GM21619 (cell line): ENCODE measurements at regions not wholly inside any gene's neighbourhood (a gene's known extent, or its start where the extent isn't known, plus 50 kb on each side); places are given as distances from the start of the nearest gene placed in this dataset.
"Not testable (repeated sequence)": the region's sequence is repeated elsewhere in the genome, so short reads cannot be mapped to it uniquely, and the experiment has no call there.

Source experiments
- ATAC-seq: cut with Tn5 transposase; IDR thresholded peaks from one replicate; pipeline ENCODE4 v1.9.1; 2021; ENCODE audit not compliant: unreplicated experiment

DNA sequence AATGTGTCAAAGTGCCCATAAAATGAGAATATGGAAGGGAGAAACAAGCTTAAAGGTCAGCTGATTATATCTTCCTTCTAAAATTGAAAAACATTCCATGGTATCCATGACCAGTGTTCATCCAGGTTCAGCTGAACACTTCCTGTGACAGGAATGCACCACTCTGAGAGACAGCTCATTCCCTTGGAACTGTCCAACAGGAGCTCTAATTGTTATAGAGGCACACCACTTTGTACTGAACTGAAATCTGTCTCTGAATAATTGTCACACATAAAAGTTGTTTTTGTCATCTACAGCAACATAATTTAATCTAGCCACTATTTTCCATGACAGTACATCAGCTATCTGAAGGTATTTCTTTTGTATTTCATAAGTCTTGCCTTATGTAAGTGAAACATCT, 195.9 kb upstream of the ZNF804A start:
- no peak for ATAC-seq

DNA sequence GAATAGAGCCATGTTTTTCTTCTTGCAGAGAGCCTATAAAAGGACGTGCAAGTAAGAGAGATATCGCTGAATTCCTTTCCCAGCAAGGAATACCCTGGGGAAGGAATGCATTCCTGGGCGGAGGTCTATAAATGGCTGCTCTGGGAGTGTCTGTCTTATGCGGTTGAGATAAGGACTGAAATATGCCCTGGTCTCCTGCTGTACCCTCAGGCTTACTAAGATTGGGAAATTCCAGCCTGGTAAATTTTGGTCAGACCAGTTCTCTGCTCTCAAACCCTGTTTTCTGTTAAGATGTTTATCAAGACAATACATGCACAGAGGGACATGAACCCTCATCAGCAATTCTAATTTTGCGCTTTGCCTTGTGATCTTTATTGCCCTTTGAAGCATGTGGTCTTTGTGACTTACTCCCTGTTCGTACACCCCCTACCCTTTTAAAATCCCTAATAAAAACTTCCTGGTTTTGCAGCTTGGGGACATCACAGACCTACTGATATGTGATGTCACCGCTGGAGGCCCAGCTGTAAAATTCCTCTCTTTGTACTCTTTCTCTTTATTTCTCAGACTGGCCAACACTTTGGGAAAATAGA, 191.2 kb upstream of the ZNF804A start:
- ATAC-seq, result not testable (repeated sequence)

GRCh38 chr2:184410160-184410559, 188.2 kb upstream of the ZNF804A start:
- ATAC-seq, result no peak

- ATAC-seq, result no peak
These were observed 185.1 kb upstream of the ZNF804A start for GRCh38 chr2:184413221-184413620.

- ATAC-seq, result no peak
These were observed 184.6 kb upstream of the ZNF804A start for GRCh38 chr2:184413671-184414229.

- ATAC-seq, result no peak
These were observed 182.0 kb upstream of the ZNF804A start for GRCh38 chr2:184416146-184416913.

DNA sequence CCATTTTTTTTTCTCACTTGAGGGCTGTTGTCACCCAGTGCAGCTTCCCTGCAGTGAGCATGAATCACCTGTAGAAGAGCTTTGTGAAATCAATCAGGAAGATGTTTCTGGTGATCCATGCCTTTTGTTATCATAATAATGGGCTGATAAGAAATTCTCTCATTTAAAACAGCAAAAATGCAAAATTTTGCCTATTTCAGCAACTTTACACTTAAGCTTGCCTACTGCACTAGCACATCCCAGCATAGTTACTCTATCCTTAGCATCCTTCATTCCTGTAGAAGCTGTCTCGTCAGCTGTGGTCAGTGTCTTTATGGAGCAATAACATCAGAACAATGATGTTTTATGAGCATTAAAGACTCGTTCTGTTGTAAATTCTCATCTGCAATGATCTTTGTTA, 178.6 kb upstream of the ZNF804A start:
- no peak for ATAC-seq

DNA sequence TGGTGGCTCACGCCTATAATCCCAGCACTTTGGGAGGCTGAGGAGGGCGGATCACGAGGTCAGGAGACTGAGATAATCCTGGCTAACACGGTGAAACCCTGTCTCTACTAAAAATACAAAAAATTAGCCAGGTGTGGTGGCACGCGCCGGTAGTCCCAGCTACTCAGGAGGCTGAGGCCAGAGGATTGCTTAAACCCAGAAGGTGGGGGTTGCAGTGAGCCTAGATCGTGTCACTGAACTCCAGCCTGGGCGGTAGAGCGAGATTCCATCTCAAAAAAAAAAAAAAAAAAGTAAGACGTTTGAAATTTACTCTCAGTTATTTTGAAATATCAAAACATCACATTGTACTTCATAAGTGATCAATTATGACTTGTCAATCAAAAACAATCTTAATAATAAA, 176.9 kb upstream of the ZNF804A start:
- not testable (repeated sequence) for ATAC-seq

- no peak for ATAC-seq
These were observed 173.2 kb upstream of the ZNF804A start for GRCh38 chr2:184425083-184425482.

DNA sequence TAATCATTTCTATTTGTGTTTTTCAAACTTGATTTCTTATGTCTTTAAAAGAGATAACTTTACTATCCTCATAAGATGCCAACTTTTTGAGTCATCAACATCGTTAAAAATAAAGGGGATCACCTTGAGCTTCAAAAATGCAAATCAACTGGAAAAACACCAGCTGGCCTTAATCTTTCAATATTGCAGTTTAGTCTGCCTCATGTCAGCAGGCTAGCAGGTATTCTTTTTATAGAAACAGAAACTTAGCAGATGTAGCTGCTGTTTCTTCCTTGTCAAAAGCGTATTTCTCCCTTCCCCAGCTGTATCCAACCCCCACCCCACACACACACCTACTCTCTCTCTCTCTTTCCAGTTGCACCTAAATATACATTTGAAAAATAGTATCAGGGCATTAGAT, 154.1 kb upstream of the ZNF804A start:
- ATAC-seq, result peak; percentile 95

- peak; percentile 21 for ATAC-seq
These were observed 153.6 kb upstream of the ZNF804A start for GRCh38 chr2:184444623-184445223.

DNA sequence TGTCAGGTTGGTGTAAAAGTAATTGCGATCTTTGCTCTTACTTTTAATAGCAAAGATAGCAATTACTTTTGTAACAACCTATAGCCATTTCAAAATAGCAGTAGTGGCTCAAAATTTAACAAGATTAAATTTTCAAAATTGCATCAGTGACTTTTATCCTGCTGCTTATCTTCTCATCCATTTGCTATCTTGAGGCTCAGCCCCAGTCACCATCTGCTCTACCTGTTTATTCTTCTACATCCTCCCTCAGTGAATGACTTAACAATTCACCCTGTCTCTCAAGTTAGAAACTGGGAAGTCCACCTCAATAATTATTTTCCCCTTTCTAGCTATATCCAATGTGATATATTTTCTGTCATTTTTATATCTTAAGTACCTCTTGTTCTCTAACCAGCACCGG, 148.6 kb upstream of the ZNF804A start:
- no peak for ATAC-seq

GRCh38 chr2:184452907-184453306, 145.4 kb upstream of the ZNF804A start:
- ATAC-seq, result no peak

DNA sequence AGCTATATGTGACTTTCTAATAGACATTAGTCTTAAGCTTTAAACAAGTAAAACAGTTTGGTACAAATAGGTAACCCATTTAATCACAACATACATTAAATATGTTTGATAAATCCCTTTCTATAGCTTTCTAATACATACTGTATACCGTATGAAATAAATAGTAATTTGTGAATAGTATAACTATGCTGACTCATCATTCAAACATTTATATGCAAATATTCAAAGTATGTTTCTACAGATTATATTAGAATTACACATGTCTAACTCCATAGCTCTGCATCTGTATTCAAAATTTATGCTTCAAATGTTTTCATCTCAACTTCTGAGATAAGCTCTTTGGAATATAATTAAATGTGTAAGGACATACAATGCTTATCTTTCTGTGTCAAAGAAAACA, 142.7 kb upstream of the ZNF804A start:
- no peak for ATAC-seq

GRCh38 chr2:184456693-184457092, 141.6 kb upstream of the ZNF804A start:
- ATAC-seq, result not testable (repeated sequence)

DNA sequence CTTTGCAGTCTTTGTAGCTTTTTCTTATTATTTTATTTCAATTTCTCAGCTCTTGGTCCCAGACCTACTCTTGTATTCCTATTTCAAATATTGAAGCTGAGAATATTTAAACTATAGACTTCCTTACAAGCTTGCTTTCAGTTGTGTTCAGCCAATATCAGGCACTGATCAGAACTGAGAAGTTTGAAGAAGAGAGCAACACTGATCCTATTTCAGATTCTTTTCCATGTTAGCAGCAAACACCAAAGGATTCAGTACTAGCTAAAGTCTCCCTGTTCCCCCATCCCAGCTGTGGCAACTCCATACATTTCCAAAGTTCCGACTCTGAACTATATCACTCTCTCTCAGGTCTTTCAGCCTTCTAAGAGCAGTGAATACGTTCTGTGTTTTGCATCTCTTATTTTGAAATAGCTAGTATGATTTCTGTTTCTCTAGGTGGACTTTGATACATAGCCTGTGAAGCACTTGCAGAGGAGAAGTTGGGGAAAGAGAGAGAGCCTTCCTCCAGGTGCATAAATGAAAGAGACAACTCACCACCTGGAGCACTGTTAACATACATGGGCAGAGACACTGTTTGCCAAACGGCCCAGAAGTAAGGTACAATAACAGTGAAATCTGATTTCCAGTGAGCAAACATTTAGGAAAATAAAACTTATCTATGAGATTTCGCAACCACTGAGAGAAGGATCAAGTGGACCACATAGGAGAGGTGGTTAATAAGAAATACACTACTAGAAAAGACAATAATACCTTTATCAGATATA, 135.0 kb upstream of the ZNF804A start:
- no peak for ATAC-seq

DNA sequence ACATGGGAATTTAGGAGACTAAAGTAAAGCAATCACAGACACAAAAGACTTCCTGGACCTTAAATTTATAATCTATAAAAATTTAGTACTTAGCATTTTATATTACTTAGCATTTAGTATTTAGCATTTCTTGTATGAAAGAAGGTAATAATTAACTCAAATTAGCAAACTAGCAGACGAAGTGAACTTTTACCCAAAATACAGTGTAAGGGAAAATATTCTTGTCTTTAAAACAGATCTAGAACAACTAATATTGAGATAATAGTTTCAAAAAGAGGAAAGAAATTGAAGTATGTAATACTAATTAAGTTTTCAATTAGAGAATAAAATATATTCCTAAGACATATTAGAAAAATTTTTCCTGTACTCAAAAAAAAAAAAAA, 134.5 kb upstream of the ZNF804A start:
- ATAC-seq, result no peak

DNA sequence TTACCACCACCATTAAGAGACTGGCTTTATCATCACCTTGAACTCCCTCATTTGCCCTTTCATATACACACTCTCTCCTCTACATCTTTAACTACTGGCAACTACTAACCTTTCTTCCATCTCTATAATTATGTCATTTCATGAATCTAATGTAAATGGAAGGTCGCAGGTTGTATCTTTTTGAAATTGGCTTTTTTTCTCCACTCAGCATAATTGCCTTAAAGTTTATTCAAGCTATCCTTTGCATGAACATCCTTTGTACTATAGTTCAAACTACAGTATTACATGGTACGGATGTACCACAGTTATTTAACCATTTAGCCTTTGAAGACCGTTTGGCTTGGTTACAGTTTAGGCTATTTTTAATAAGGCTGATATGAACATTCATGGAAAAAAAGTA, 129.5 kb upstream of the ZNF804A start:
- ATAC-seq, result no peak

- ATAC-seq, result no peak
These were observed 125.8 kb upstream of the ZNF804A start for GRCh38 chr2:184472481-184472880.

DNA sequence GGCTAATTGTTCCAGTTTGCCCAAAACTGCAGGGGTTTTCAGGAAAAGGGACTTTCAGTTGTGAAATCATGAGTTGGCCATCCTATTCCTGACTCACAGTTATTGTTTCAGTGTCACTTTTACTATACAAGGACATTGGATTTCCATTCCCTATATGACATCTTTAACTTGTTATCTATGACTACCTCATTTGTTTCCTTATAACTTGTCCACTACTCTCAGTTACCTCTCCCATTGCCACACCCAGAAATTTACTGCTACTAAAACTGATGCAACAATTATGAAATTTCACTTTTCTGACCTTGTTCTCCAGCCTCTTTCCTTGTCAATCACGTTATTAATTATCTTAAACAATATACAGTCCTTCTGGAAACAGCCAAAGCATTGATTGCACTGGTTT, 116.5 kb upstream of the ZNF804A start:
- ATAC-seq, result no peak

- ATAC-seq, result no peak
These were observed 99.4 kb upstream of the ZNF804A start for GRCh38 chr2:184498936-184499335.
